Thyroid gland (tissue), 4 donors: ENCODE measurements at regions not wholly inside any gene's neighbourhood (a gene's known extent, or its start where the extent isn't known, plus 50 kb on each side); places are given as distances from the start of the nearest gene placed in this dataset.

ENCODE experiments used
- POLR2A ChIP-seq, 2 donors: fragments of 450-650 bp; IDR thresholded peaks; one replicate each; pipeline ENCODE4 v1.6.1; 2017; ENCODE audit warnings: antibody characterized with exemption in 2 of 2, mild to moderate bottlenecking in 2 of 2, moderate library complexity in 1 of 2
- TF ChIP-seq, protein P1 (sequence below), 6 experiments: fragments of 200-600 bp in 3 of 6; fragments of 450-650 bp in 3 of 6; sonication (generic) in 3 of 6; IDR thresholded peaks; one replicate each; pipeline ENCODE4 v1.5.1; 2016 to 2019; ENCODE audit warnings: antibody characterized with exemption in 6 of 6, mild to moderate bottlenecking in 2 of 6, inconsistent platforms in 1 of 6, moderate library complexity in 1 of 6

GRCh38 chr13:50136226-50136625 is 121.0 kb downstream of the KCNRG start:
- TF ChIP-seq, protein P1, sequence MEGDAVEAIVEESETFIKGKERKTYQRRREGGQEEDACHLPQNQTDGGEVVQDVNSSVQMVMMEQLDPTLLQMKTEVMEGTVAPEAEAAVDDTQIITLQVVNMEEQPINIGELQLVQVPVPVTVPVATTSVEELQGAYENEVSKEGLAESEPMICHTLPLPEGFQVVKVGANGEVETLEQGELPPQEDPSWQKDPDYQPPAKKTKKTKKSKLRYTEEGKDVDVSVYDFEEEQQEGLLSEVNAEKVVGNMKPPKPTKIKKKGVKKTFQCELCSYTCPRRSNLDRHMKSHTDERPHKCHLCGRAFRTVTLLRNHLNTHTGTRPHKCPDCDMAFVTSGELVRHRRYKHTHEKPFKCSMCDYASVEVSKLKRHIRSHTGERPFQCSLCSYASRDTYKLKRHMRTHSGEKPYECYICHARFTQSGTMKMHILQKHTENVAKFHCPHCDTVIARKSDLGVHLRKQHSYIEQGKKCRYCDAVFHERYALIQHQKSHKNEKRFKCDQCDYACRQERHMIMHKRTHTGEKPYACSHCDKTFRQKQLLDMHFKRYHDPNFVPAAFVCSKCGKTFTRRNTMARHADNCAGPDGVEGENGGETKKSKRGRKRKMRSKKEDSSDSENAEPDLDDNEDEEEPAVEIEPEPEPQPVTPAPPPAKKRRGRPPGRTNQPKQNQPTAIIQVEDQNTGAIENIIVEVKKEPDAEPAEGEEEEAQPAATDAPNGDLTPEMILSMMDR (IDR thresholded peaks at IDR 0.05) = no peak
- TF ChIP-seq POLR2A (IDR thresholded peaks at IDR 0.05) = no peak
